ENCODE measurements at regions not wholly inside any gene's neighbourhood (a gene's known extent, or its start where the extent isn't known, plus 50 kb on each side); places are given as distances from the start of the nearest gene placed in this dataset.
A peak's percentile ranks its signal among the peaks of the same experiment; 100 is the strongest.
"Not testable (repeated sequence)": the region's sequence is repeated elsewhere in the genome, so short reads cannot be mapped to it uniquely, and the experiment has no call there.

DNA sequence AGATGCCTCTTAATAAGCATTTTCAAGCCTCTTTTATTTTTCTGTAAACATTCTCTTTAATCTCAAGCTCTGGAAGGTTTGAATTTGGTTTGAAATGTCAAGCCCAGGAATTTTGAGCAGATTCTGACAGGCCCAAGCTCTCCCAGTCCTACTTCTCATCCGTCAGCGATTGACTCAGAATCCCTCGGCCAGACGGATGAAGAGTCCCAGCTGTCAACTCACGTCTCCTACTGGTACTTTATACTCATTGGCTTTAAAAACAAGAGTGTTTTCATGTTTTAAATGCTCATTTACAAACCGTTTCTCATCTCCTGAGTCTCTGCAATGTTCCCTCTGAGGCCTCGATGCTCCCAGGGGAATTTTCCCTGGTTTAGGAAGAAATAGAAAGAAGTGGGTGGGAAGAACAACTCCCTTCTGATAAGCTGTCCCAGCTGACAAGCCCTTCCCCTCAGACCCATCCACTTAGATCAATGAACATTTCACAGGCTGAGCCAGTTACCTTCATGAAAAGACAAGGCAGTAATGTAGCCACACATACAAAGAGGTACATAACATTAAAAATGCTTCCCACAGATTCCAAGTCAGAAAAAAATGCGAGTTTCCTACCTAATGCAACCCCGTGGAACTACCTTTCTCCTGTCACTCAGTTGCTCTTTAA lies 478.2 kb upstream of the DPH6 start:
- DNase-seq: no peak
- H3K27me3 ChIP-seq: no peaks in the 10 kb centered on the region
- no peaks in the 10 kb centered on the region for H3K36me3 ChIP-seq
- H3K4me3 ChIP-seq (ENCODE audit: low read depth, low read length): no peak overlapping the region
- peaks cover 4% of the 10 kb centered on the region; the same call in 1 of the 2 replicates for H3K4me1 ChIP-seq
- no peaks in the 10 kb centered on the region for H3K9me3 ChIP-seq
- TF ChIP-seq, protein P1, sequence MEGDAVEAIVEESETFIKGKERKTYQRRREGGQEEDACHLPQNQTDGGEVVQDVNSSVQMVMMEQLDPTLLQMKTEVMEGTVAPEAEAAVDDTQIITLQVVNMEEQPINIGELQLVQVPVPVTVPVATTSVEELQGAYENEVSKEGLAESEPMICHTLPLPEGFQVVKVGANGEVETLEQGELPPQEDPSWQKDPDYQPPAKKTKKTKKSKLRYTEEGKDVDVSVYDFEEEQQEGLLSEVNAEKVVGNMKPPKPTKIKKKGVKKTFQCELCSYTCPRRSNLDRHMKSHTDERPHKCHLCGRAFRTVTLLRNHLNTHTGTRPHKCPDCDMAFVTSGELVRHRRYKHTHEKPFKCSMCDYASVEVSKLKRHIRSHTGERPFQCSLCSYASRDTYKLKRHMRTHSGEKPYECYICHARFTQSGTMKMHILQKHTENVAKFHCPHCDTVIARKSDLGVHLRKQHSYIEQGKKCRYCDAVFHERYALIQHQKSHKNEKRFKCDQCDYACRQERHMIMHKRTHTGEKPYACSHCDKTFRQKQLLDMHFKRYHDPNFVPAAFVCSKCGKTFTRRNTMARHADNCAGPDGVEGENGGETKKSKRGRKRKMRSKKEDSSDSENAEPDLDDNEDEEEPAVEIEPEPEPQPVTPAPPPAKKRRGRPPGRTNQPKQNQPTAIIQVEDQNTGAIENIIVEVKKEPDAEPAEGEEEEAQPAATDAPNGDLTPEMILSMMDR (IDR thresholded peaks at IDR 0.05; ENCODE audit: low read depth, low read length): no peak

- no peaks in the 10 kb centered on the region for H3K27me3 ChIP-seq
- TF ChIP-seq, protein P1 (IDR thresholded peaks at IDR 0.05; ENCODE audit: low read depth, low read length): no peak
- DNase-seq: no peak
- H3K9me3 ChIP-seq: no peaks in the 10 kb centered on the region
- no peaks in the 10 kb centered on the region for H3K36me3 ChIP-seq
- peaks cover 4% of the 10 kb centered on the region; the same call in 1 of the 2 replicates for H3K4me1 ChIP-seq
- H3K4me3 ChIP-seq (ENCODE audit: low read depth, low read length): no peak overlapping the region
Measured at GRCh38 chr15:36026627-36027283, 480.8 kb upstream of the DPH6 start.

DNA sequence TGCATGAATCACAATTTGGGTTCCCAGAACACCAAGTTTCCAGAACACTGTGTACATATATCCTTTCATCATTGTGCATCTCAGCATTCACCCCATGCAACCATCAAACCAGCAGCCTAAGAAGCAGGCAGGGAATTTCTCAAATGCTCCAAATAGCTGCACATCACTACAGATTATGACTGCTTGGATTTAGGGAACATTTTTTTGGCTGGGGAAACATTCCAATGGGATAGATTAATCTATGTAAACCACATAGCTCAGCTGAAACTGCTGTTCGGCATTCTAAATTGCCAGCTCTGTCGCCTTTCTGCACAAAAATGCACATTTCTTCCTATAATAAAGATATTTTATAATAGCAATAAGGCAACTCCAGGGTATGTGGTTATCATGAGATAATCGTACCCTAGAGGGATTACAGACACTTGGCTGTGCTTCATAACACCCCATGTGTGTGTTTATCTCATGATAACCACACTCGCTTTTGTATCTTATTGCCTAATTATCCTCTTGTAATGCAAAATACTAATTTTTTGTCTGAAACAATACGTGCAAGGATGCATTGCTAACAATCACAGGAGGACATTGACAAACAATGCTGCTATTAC lies 483.7 kb upstream of the DPH6 start:
- H3K9me3 ChIP-seq: no peaks in the 10 kb centered on the region
- H3K4me3 ChIP-seq (ENCODE audit: low read depth, low read length): no peak overlapping the region
- no peaks in the 10 kb centered on the region for H3K27me3 ChIP-seq
- no peak for DNase-seq
- no peaks in the 10 kb centered on the region for H3K36me3 ChIP-seq
- peaks cover 4% of the 10 kb centered on the region; the same call in 1 of the 2 replicates for H3K4me1 ChIP-seq
- TF ChIP-seq, protein P1 (IDR thresholded peaks at IDR 0.05; ENCODE audit: low read depth, low read length): no peak

DNA sequence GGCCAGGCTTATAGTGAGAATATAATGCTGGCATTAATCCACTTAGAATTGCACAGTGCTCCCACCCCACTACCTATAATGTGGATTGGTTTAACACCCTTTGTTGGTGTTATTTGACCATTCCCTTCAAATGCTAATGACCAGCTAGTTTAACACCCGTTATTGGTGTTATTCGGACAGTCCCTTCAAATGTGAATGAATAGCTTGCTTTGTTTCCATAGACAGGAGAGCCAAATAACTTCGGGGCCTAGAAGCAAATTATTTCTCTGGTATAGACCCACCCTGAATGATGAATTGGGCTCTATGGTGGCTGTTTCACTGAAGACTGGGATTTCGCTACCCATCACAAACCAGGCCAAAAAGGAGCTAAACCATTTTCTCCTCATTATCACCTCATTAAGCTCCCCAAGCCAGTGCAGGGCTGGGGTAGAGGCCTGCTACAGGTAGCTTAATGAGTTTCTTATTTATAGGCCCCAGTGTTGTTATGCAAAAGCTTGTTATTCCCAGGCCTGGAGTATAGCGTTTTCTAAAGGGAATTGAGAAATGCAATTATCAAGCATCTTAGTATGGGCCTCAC lies 494.1 kb upstream of the DPH6 start:
- no peaks in the 10 kb centered on the region for H3K36me3 ChIP-seq
- no peak overlapping the region for H3K4me3 ChIP-seq (ENCODE audit: low read depth, low read length)
- DNase-seq: no peak
- H3K9me3 ChIP-seq: no peaks in the 10 kb centered on the region; the same call in 1 of the 2 replicates
- TF ChIP-seq, protein P1 (IDR thresholded peaks at IDR 0.05; ENCODE audit: low read depth, low read length): no peak
- no peaks in the 10 kb centered on the region for H3K4me1 ChIP-seq
- no peaks in the 10 kb centered on the region for H3K27me3 ChIP-seq

DNA sequence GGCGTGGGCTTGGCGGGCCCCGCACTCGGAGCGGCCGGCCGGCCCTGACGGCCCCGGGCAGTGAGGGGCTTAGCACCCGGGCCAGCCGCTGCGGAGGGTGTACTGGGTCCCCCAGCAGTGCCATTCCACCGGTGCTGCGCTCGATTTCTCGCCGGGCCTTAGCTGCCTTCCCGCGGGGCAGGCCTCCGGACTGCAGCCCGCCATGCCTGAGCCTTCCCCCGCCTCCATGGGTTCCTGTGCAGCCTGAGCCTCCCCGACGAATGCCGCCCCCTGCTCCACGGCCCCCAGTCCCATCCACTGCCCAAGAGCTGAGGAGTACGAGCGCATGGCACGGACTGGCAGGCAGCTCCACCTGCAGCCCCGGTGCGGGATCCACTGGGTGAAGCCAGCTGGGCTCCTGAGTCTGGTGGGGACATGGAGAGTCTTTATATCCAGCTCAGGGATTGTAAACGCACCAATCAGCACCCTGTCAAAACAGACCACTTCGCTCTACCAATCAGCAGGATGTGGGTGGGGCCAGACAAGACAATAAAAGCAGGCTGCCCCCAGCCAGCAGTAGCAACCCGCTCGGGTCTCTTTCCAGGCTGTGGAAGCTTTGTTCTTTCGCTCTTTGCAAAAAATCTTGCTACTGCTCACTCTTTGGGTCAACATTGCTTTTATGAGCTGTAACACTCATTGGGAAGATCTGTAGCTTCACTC lies 501.2 kb upstream of the DPH6 start:
- H3K36me3 ChIP-seq; H3K4me3 ChIP-seq (ENCODE audit: low read depth, low read length); DNase-seq; H3K9me3 ChIP-seq; H3K27me3 ChIP-seq; H3K4me1 ChIP-seq: not testable (repeated sequence)

DNA sequence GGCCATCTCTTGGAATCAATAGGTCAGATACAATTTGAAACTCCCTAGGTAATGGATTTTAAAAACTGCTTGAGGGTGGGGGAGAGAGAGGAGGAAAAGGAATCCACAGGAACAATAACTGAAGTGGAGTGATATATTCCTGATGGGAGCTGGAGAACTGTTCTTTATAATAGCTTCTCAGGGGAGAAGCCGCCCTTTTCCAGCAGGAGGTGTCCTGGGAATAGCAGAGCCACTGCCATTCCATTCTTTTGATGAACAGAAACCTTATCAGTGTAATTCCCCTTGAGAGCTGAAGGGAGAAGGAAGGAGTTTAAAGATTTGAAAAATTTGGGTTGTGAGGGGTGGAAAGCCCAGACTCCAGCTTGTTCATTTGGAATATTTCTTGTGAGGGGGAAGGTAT lies 504.9 kb upstream of the DPH6 start:
- DNase-seq: peak; percentile 20
- Histone ChIP-seq H3K4me1 (no peaks in the 10 kb centered on the region), H3K36me3 (no peaks in the 10 kb centered on the region), H3K9me3 (no peaks in the 10 kb centered on the region), H3K27me3 (no peaks in the 10 kb centered on the region), H3K4me3 (ENCODE audit: low read depth, low read length) (no peak overlapping the region)
- TF ChIP-seq, protein P1 (IDR thresholded peaks at IDR 0.05; ENCODE audit: low read depth, low read length): peak; percentile 44

DNA sequence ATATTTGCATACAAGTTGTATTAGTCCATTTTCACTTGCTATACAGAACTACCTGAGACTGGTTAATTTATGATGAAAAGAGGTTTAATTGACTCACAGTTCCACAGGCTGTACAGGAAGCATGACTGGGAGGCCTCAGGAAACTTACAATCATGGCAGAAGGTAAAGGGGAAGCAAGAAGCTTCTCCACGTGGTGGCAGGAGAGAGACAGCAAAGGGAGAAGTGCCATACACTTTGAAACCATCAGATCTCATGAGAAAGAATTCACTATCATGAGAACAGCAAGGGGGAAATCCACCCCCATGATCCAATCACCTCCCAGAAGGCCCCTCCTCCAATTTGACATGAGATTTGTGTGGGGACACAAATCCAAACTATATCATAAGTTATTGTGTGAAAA lies 506.7 kb upstream of the DPH6 start:
- H3K9me3 ChIP-seq; H3K4me3 ChIP-seq (ENCODE audit: low read depth, low read length); H3K27me3 ChIP-seq; H3K4me1 ChIP-seq; DNase-seq; H3K36me3 ChIP-seq: not testable (repeated sequence)

Measured in BE2C (cell line).